Hippocampal formation (tissue), 2 donors: ENCODE measurements at regions not wholly inside any gene's neighbourhood (a gene's known extent, or its start where the extent isn't known, plus 50 kb on each side); places are given as distances from the start of the nearest gene placed in this dataset.
"Not testable (repeated sequence)": the region's sequence is repeated elsewhere in the genome, so short reads cannot be mapped to it uniquely, and the experiment has no call there.

Experiments used
- DNase-seq, 2 donors: peaks; one replicate each; lab custom pipeline; 2025; lab: John Stamatoyannopoulos, UW

- no peak for DNase-seq
Observed at GRCh38 chr3:167106456-167106855, 273.6 kb downstream of the ZBBX start.

GRCh38 chr3:167102071-167102470 lies 278.0 kb downstream of the ZBBX start:
- no peak for DNase-seq

DNA sequence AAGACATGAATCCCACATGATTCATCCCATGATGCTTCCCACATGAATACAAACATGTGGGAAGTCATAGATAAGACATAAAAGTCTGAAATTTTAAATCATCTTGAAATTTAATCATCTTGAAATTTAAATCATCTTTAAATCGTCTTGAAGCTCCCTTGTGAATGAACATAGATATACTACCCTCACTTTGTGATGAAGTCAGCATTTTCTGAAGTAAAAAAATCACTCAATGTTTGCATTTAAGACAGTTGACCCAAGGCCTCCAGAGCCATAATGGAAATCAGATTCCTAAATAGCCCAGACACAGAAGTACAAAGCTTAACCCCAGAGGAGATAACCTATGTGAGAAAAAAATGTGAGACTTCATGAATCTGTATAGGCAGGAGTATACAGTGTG lies 279.4 kb downstream of the ZBBX start:
- no peak for DNase-seq

- DNase-seq: no peak
Observed at GRCh38 chr3:167100200-167100599, 279.9 kb downstream of the ZBBX start.

DNA sequence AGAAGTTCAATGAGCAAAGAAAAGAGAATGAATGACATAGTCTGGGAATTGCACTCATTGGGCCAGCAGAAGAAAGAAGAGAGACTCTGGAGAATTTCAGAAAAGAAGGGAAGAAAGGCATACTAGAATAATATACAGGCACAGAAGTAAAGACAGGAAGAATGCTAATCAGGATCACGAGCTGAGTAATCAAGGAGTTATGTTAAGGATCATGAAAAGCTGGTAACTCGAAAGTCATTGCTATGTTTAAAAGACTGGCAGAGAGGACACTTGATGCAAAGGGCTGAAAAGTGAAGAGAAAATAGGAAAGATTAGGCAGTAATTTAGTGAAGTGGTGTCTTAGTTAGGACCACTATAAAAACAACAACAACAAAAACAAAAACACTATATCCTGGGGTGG lies 284.1 kb downstream of the ZBBX start:
- no peak for DNase-seq

GRCh38 chr3:167094632-167095031 lies 285.5 kb downstream of the ZBBX start:
- DNase-seq: no peak

- no peak for DNase-seq
Observed at GRCh38 chr3:167091226-167091625, 288.9 kb downstream of the ZBBX start.

GRCh38 chr3:167084545-167084944 lies 295.6 kb downstream of the ZBBX start:
- DNase-seq: no peak

- DNase-seq: no peak
Observed at GRCh38 chr3:167078070-167078622, 302.0 kb downstream of the ZBBX start.

GRCh38 chr3:167067787-167068161 lies 312.3 kb downstream of the ZBBX start:
- DNase-seq: no peak

- no peak for DNase-seq
Observed at GRCh38 chr3:167066977-167067786, 312.9 kb downstream of the ZBBX start.

GRCh38 chr3:167057581-167057980 lies 322.5 kb downstream of the ZBBX start:
- DNase-seq: no peak

DNA sequence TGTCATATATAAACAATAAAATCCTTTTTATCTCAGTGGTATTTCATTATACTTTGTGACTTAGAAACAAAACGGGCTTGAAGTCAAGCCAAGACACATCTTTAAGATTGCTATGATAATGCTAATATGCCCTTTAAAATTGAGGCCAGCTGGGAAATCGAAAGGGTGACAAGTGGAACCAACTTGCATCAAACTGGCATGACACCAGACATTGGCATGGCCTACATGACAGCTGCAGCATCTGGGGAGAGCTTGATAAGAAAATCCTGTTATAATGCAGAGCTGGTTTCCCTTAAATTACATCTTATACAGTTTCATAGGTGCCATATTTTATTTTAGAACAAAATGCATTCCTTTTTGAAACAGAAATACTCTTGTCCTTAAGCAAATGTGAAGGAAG lies 325.2 kb downstream of the ZBBX start:
- no peak for DNase-seq

GRCh38 chr3:167051421-167051820 lies 328.7 kb downstream of the ZBBX start:
- no peak for DNase-seq

- no peak for DNase-seq
Observed at GRCh38 chr3:167033866-167034265, 346.2 kb downstream of the ZBBX start.

GRCh38 chr3:167032267-167032876 lies 347.7 kb downstream of the ZBBX start:
- peak in 1 of 2 donors; percentile 32 for DNase-seq

DNA sequence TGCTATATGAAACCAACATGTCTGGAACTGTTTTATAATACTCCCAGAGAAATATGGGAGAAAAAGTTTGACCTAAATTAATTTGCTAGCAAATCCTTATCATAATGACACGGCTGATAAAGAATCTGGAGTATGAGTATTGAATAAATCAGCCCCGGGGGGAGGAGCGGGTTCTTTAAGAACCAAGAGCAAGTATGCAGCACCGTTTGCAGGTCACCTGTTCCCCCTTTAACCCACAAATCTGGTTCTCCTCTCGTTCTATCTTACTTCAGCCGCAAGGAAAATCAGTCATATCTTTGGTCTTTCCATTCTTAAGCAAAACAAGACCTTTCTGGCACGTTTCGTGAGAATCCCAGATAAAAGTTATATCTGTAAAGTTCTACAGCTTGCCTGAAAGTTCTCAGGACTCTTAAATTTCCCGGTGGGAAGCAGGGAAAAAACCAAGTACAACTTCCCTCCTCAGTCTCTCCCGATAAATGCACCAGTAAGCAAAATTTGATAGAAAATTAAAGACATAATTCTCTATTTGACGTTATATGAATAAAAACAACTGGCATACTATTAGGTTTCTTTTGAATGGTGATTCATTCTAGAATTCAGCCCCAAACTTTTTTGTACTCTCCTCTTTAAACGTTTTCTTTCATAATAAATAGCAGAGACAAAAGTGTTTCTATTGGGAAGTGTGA lies 348.6 kb downstream of the ZBBX start:
- DNase-seq: no peak

DNA sequence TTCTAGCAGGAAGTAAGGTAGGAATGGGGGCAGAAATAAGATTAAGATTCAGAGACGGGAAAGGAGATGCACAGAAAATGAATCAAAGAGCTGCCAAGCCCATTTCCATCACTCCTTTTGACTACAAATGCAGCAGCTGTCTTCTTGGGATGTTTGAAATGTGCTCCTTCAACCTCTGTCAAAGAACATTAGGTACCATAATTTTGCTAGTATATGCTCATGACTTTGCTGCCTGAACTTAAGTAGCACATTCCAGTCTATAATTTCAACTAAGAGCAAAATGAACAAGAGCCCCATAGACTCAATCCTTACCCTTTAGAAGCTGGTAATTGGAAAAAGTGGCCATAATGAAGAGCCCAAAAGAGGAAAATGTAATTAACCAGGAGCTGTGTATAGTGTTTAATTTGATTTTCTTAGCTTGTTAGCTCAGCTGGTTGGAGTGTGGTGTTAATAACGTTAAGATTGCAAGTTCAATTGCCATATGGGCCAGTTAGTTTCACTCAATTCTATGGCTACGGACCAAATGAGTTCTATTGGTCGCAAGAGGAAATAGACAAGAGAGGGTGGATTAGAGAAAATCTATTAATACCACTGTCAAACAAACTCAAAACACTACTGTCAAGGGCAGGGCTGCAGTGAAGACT lies 349.9 kb downstream of the ZBBX start:
- no peak for DNase-seq

GRCh38 chr3:167019503-167019902 lies 360.6 kb downstream of the ZBBX start:
- not testable (repeated sequence) for DNase-seq

- DNase-seq: not testable (repeated sequence)
Observed at GRCh38 chr3:167018591-167019111, 361.4 kb downstream of the ZBBX start.

DNA sequence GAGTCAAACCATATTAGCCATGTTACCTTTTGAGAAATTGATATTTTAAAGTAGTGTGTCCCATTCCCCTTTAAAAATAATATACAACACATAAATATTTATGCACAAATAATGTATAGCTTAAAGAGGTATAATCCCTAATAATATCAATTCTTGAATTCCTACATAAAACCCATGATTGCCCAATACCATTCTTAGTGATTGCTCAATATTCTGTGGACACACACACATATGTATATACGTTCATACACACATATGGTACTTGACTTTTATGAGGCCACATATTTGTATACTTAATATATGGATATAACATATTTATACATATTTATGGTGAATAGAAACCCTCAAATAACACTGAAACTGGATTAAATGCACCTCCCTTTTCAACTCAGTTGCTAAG lies 367.4 kb downstream of the ZBBX start:
- no peak for DNase-seq

DNA sequence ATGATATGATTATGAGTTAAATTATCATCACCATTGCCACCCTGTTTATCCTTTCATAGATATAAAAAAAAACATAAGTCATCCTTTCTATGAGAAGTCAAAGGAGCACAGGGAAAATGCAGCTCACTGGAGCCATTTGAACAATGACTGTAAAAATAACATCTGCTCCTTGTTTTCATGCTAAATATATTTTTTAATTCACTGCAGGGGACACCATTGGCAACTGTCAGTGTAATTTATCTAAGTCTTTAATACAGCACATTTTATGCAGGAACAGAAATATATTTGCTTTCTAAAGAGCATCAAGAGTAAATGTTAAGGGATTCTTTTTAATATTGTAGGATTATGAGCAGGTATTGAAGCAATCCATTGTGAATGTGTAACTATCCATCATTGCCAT lies 371.3 kb downstream of the ZBBX start:
- DNase-seq: no peak
